K562 (cell line): ENCODE measurements at regions not wholly inside any gene's neighbourhood (a gene's known extent, or its start where the extent isn't known, plus 50 kb on each side); places are given as distances from the start of the nearest gene placed in this dataset.

Experiments used
- BCL6 ChIP-seq: fragments of 250-450 bp; sonication (Bioruptor Pico); IDR thresholded peaks from 2 replicates; pipeline ENCODE4 v1.4.0; 2020
- GABPB1 ChIP-seq: sonication (generic); formaldehyde crosslinking; IDR thresholded peaks from 2 replicates; pipeline ENCODE4 v1.8.0; 2022; ENCODE audit warnings: mild to moderate bottlenecking, missing genetic modification reagents
- MAZ ChIP-seq, 2 experiments: fragments of 450-650 bp in 1 of 2; sonication (generic) in 1 of 2; formaldehyde crosslinking; IDR thresholded peaks in 1 of 2; conservative IDR thresholded peaks in 1 of 2; 2 replicates each; pipeline versions ENCODE4 v1.4.0 to v1.5.0; 2020; ENCODE audit warnings: mild to moderate bottlenecking in 1 of 2, missing genetic modification reagents in 1 of 2
- MXI1 ChIP-seq: IDR thresholded peaks from 2 replicates; pipeline ENCODE4 v1.6.1; 2011; ENCODE audit warnings: low read depth, mild to moderate bottlenecking, improper control_type of control experiment, low read length
- RBM15 ChIP-seq: fragments of 200-400 bp; formaldehyde crosslinking; IDR thresholded peaks from 2 replicates; pipeline ENCODE4 v1.6.1; 2018; ENCODE audit warnings: mild to moderate bottlenecking, low read length, moderate library complexity; ENCODE audit not compliant: insufficient read depth
- TF ChIP-seq, protein P1 (sequence below): sonication (generic); formaldehyde crosslinking; IDR thresholded peaks from 2 replicates; pipeline ENCODE4 v1.8.1; 2023; ENCODE audit warnings: mild to moderate bottlenecking, missing genetic modification reagents
- TF ChIP-seq, protein P2 (sequence below), 2 experiments: fragments of 200-800 bp in 1 of 2; sonication (Bioruptor generic) in 1 of 2; sonication (generic) in 1 of 2; formaldehyde crosslinking in 1 of 2; IDR thresholded peaks in 1 of 2; conservative IDR thresholded peaks in 1 of 2; 2 replicates each; pipeline versions ENCODE4 v1.5.0 to v1.6.1; 2016 to 2020; ENCODE audit warnings: missing compliant biosample characterization in 1 of 2, missing genetic modification characterization in 1 of 2, missing genetic modification reagents in 1 of 2
- TF ChIP-seq, protein P3 (sequence below): sonication (generic); formaldehyde crosslinking; IDR thresholded peaks from 2 replicates; pipeline ENCODE4 v1.8.0; 2022; ENCODE audit warnings: mild to moderate bottlenecking, missing genetic modification reagents
- TF ChIP-seq, protein P4 (sequence below), 2 experiments: fragments of 250-450 bp in 1 of 2; fragments of 450-650 bp in 1 of 2; sonication (Bioruptor Pico) in 1 of 2; IDR thresholded peaks; 2 replicates each; pipeline versions ENCODE4 v1.6.1 to v1.8.0; 2016 to 2021; ENCODE audit warnings: mild to moderate bottlenecking in 2 of 2, moderate library complexity in 2 of 2, missing compliant biosample characterization in 1 of 2, missing genetic modification characterization in 1 of 2

DNA sequence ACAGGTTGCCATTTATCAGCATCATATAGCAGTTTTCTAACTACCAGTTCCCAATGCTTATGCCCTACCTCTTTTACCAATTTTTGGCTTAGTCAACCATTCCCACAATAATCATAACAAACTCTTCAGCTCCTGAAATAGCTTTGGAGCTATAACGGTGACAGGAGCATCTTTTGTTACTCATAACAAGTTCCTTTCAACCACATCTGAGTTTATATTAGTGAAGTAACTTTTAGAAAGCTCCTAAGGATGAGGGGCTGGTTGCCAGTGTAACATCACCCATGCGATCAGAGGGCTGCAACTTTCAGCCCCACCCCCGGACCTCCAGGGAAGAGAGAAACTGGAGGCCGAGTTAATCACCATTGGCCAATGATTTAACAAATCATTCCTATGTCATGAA lies 495.3 kb upstream of the RASGRP1 start (continued):
- TF ChIP-seq, protein P1, sequence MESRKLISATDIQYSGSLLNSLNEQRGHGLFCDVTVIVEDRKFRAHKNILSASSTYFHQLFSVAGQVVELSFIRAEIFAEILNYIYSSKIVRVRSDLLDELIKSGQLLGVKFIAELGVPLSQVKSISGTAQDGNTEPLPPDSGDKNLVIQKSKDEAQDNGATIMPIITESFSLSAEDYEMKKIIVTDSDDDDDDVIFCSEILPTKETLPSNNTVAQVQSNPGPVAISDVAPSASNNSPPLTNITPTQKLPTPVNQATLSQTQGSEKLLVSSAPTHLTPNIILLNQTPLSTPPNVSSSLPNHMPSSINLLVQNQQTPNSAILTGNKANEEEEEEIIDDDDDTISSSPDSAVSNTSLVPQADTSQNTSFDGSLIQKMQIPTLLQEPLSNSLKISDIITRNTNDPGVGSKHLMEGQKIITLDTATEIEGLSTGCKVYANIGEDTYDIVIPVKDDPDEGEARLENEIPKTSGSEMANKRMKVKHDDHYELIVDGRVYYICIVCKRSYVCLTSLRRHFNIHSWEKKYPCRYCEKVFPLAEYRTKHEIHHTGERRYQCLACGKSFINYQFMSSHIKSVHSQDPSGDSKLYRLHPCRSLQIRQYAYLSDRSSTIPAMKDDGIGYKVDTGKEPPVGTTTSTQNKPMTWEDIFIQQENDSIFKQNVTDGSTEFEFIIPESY: no peak
- TF ChIP-seq GABPB1 (CRISPR knock-in tag) (no peak), RBM15 (no peak), MAZ (CRISPR knock-in tag; conservative IDR thresholded peaks at IDR 0.05 in 1 of 2, IDR thresholded peaks at IDR 0.05 in 1 of 2) (no peak), BCL6 (CRISPR knock-in tag) (no peak), MXI1 (no peak)
- TF ChIP-seq, protein P2, sequence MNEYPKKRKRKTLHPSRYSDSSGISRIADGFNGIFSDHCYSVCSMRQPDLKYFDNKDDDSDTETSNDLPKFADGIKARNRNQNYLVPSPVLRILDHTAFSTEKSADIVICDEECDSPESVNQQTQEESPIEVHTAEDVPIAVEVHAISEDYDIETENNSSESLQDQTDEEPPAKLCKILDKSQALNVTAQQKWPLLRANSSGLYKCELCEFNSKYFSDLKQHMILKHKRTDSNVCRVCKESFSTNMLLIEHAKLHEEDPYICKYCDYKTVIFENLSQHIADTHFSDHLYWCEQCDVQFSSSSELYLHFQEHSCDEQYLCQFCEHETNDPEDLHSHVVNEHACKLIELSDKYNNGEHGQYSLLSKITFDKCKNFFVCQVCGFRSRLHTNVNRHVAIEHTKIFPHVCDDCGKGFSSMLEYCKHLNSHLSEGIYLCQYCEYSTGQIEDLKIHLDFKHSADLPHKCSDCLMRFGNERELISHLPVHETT (CRISPR knock-in tag; conservative IDR thresholded peaks at IDR 0.05 in 1 of 2, IDR thresholded peaks at IDR 0.05 in 1 of 2): no peak
- TF ChIP-seq, protein P3, sequence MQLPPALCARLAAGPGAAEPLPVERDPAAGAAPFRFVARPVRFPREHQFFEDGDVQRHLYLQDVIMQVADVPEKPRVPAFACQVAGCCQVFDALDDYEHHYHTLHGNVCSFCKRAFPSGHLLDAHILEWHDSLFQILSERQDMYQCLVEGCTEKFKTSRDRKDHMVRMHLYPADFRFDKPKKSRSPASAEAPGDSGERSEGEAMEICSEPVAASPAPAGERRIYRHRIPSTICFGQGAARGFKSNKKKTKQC: no peak
- TF ChIP-seq, protein P4, sequence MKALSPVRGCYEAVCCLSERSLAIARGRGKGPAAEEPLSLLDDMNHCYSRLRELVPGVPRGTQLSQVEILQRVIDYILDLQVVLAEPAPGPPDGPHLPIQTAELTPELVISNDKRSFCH (CRISPR knock-in tag; IDR thresholded peaks at IDR 0.05): no peak
- TF ChIP-seq, protein P4 (tag; IDR thresholded peaks at IDR 0.05): no peak
